ENCODE measurements at regions not wholly inside any gene's neighbourhood (a gene's known extent, or its start where the extent isn't known, plus 50 kb on each side); places are given as distances from the start of the nearest gene placed in this dataset.

DNA sequence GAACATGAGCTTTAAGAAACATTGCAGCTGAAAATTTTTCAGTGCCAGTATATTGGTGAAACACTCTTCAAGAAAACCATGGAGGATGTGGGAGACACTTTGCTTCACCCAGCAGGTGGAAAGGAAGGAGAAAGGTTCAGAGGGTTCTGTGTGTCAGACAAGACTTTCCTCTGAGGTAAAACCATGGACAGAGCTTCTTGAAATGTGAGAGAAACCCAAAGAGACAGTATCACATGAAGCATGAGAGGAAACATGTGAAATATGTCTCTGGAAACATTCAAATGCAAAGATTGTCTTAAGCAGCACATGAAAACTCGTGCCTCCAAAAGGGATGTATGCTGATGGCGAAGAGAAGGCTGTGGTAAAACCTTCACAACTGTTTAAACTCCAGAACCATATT, 368.9 kb upstream of the ST8SIA4 start:
- no peak overlapping the region for H3K14ac ChIP-seq (ENCODE audit: low read length)
- H2AFZ ChIP-seq (ENCODE audit: low read length) = peak overlapping the region; percentile 12
- no peaks in the 10 kb centered on the region for H3K9me3 ChIP-seq (replicated peaks in 1 of 2; ENCODE audit: control insufficient read depth in 2 of 2, insufficient read depth in 1 of 2, low read depth in 1 of 2, low read length in 2 of 2)
- H2BK12ac ChIP-seq (ENCODE audit: low read length) = no peak overlapping the region
- no peaks in the 10 kb centered on the region for H3K79me1 ChIP-seq (ENCODE audit: low read depth, low read length)
- H4K91ac ChIP-seq (ENCODE audit: low read depth, low read length, poor library complexity) = no peak overlapping the region
- no peak overlapping the region for H2BK15ac ChIP-seq (ENCODE audit: low read length)
- H4K8ac ChIP-seq (ENCODE audit: low read depth, low read length) = no peak overlapping the region
- H3K4me3 ChIP-seq (ENCODE audit: low read length in 2 of 2) = no peak overlapping the region
- no peaks in the 10 kb centered on the region for H3K36me3 ChIP-seq (replicated peaks in 1 of 2; ENCODE audit: control insufficient read depth in 2 of 2, insufficient read depth in 2 of 2, low read length in 2 of 2)
- no CpG with 5 or more reads among the region's 2 CpGs for WGBS, 2 donors (ENCODE audit: extremely low coverage in 2 of 2, insufficient read length in 2 of 2, insufficient replicate concordance in 1 of 2)
- H3K9ac ChIP-seq (ENCODE audit: low read depth, low read length, poor library complexity) = no peak overlapping the region
- H3K27ac ChIP-seq (replicated peaks; ENCODE audit: low read length) = no peak overlapping the region
- no peaks in the 10 kb centered on the region for H3K27me3 ChIP-seq (ENCODE audit: control insufficient read depth in 3 of 3, insufficient read depth in 3 of 3, low read depth in 1 of 3, low read length in 3 of 3)
- no peaks in the 10 kb centered on the region for H3K4me1 ChIP-seq (ENCODE audit: control insufficient read depth in 2 of 2, insufficient read depth in 1 of 2, low read depth in 1 of 2, low read length in 2 of 2)
- no peak overlapping the region for H3K4me2 ChIP-seq (ENCODE audit: insufficient read depth, low read length, poor library complexity, severe bottlenecking)
- no peak for DNase-seq (ENCODE audit: low spot score)
- H2BK5ac ChIP-seq (ENCODE audit: low read length) = no peak overlapping the region
- no peak overlapping the region for H3K4ac ChIP-seq (ENCODE audit: low read length)
- H3K18ac ChIP-seq (ENCODE audit: low read length) = no peak overlapping the region
- H2BK120ac ChIP-seq (ENCODE audit: low read depth, low read length) = no peak overlapping the region
- no peak overlapping the region for H2AK5ac ChIP-seq (ENCODE audit: low read depth, low read length)
- H3K23ac ChIP-seq (ENCODE audit: low read depth, low read length, poor library complexity) = no peak overlapping the region

DNA sequence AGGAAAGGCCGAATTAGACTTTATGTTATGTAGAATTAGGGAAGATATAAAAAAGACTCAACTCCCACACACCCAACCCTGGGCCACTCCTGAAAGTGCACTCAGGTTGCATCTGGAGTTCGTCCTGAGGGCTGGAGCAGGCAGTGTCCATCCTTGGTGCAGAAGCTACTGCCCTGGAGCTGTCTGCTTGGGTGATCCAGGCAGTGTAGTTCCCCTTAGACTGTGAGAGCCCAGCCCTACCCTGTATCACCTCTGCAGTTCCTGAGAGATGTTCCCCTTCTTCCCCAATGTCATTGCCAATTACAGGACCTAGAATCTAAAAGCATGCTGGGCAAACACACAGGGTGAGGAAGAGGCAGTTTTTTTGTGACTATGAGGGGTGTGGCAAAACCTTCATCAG, 368.3 kb upstream of the ST8SIA4 start:
- no peak overlapping the region for H2BK5ac ChIP-seq (ENCODE audit: low read length)
- no peak overlapping the region for H4K91ac ChIP-seq (ENCODE audit: low read depth, low read length, poor library complexity)
- H2BK12ac ChIP-seq (ENCODE audit: low read length) = peak overlapping the region; percentile 90
- peak overlapping the region; percentile 31 for H2AFZ ChIP-seq (ENCODE audit: low read length)
- H3K27ac ChIP-seq (replicated peaks; ENCODE audit: low read length) = no peak overlapping the region
- no peak overlapping the region for H3K9ac ChIP-seq (ENCODE audit: low read depth, low read length, poor library complexity)
- H3K4me3 ChIP-seq (ENCODE audit: low read length in 2 of 2) = no peak overlapping the region
- H3K9me3 ChIP-seq (replicated peaks in 1 of 2; ENCODE audit: control insufficient read depth in 2 of 2, insufficient read depth in 1 of 2, low read depth in 1 of 2, low read length in 2 of 2) = no peaks in the 10 kb centered on the region
- no peak overlapping the region for H3K4ac ChIP-seq (ENCODE audit: low read length)
- no peaks in the 10 kb centered on the region for H3K36me3 ChIP-seq (replicated peaks in 1 of 2; ENCODE audit: control insufficient read depth in 2 of 2, insufficient read depth in 2 of 2, low read length in 2 of 2)
- no peak overlapping the region for H4K8ac ChIP-seq (ENCODE audit: low read depth, low read length)
- no peak overlapping the region for H3K14ac ChIP-seq (ENCODE audit: low read length)
- H2BK15ac ChIP-seq (ENCODE audit: low read length) = no peak overlapping the region
- no peak overlapping the region for H3K23ac ChIP-seq (ENCODE audit: low read depth, low read length, poor library complexity)
- H3K4me1 ChIP-seq (ENCODE audit: control insufficient read depth in 2 of 2, insufficient read depth in 1 of 2, low read depth in 1 of 2, low read length in 2 of 2) = no peaks in the 10 kb centered on the region
- DNase-seq (ENCODE audit: low spot score) = no peak
- no CpG with 5 or more reads among the region's 2 CpGs for WGBS, 2 donors (ENCODE audit: extremely low coverage in 2 of 2, insufficient read length in 2 of 2, insufficient replicate concordance in 1 of 2)
- no peak overlapping the region for H3K18ac ChIP-seq (ENCODE audit: low read length)
- no peak overlapping the region for H2AK5ac ChIP-seq (ENCODE audit: low read depth, low read length)
- H3K4me2 ChIP-seq (ENCODE audit: insufficient read depth, low read length, poor library complexity, severe bottlenecking) = no peak overlapping the region
- no peak overlapping the region for H2BK120ac ChIP-seq (ENCODE audit: low read depth, low read length)
- no peaks in the 10 kb centered on the region for H3K27me3 ChIP-seq (ENCODE audit: control insufficient read depth in 3 of 3, insufficient read depth in 3 of 3, low read depth in 1 of 3, low read length in 3 of 3)
- no peaks in the 10 kb centered on the region for H3K79me1 ChIP-seq (ENCODE audit: low read depth, low read length)

DNA sequence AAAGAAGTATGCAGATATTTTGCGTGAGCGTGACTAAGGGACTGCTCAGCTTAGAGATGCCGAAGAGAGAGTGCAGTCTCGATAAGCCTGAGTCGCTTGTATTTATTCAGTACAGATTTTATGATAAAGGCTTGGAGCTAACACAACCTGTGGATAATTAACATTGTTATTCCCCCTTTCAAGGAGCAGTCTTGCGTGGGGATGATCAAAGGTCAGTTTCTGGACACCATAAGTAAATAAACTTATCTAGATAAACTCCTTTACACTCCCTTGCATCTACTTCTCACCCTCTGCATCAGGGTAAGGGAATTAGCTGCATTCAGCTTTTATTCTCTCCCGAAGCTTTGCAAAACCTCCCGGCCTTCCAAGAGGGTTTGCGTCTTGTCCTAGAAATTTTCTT, 357.8 kb upstream of the ST8SIA4 start:
- Histone ChIP-seq H3K27ac (replicated peaks; ENCODE audit: low read length) (no peak overlapping the region), H2AK5ac (ENCODE audit: low read depth, low read length) (no peak overlapping the region), H3K4me1 (ENCODE audit: control insufficient read depth in 2 of 2, insufficient read depth in 1 of 2, low read depth in 1 of 2, low read length in 2 of 2) (no peaks in the 10 kb centered on the region), H4K91ac (ENCODE audit: low read depth, low read length, poor library complexity) (no peak overlapping the region), H2BK12ac (ENCODE audit: low read length) (no peak overlapping the region), H3K79me1 (ENCODE audit: low read depth, low read length) (no peaks in the 10 kb centered on the region), H4K8ac (ENCODE audit: low read depth, low read length) (no peak overlapping the region), H3K18ac (ENCODE audit: low read length) (no peak overlapping the region), H3K4me3 (ENCODE audit: low read length in 2 of 2) (no peak overlapping the region), H3K4ac (ENCODE audit: low read length) (no peak overlapping the region), H3K9me3 (replicated peaks in 1 of 2; ENCODE audit: control insufficient read depth in 2 of 2, insufficient read depth in 1 of 2, low read depth in 1 of 2, low read length in 2 of 2) (no peaks in the 10 kb centered on the region), H3K4me2 (ENCODE audit: insufficient read depth, low read length, poor library complexity, severe bottlenecking) (no peak overlapping the region), H3K9ac (ENCODE audit: low read depth, low read length, poor library complexity) (no peak overlapping the region), H3K27me3 (ENCODE audit: control insufficient read depth in 3 of 3, insufficient read depth in 3 of 3, low read depth in 1 of 3, low read length in 3 of 3) (no peaks in the 10 kb centered on the region), H2BK5ac (ENCODE audit: low read length) (no peak overlapping the region), H3K14ac (ENCODE audit: low read length) (no peak overlapping the region), H2BK15ac (ENCODE audit: low read length) (no peak overlapping the region), H2AFZ (ENCODE audit: low read length) (no peak overlapping the region), H3K36me3 (replicated peaks in 1 of 2; ENCODE audit: control insufficient read depth in 2 of 2, insufficient read depth in 2 of 2, low read length in 2 of 2) (no peaks in the 10 kb centered on the region), H2BK120ac (ENCODE audit: low read depth, low read length) (no peak overlapping the region), H3K23ac (ENCODE audit: low read depth, low read length, poor library complexity) (no peak overlapping the region)
- no CpG with 5 or more reads among the region's 9 CpGs for WGBS, 2 donors (ENCODE audit: extremely low coverage in 2 of 2, insufficient read length in 2 of 2, insufficient replicate concordance in 1 of 2)
- DNase-seq (ENCODE audit: low spot score) = no peak

DNA sequence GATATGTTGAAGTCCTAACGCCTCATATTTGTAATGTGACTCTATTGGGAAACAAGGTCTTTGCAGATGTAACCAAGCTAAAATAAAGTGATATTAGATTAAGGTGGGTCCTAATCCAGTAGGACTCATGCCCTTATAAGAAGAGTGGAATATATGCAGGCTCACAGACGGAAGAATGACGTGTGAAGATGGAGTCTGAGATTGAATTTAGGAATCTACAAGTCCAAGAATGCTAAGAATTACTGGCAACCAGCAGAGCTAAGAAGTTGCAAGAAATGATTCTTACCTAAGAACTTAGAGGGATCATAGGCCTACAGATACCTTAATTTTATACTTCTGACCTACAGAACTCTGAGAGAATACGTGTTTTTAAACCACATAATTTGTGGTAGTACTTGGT, 350.0 kb upstream of the ST8SIA4 start:
- Histone ChIP-seq H3K14ac (ENCODE audit: low read length) (no peak overlapping the region), H3K27me3 (ENCODE audit: control insufficient read depth in 3 of 3, insufficient read depth in 3 of 3, low read depth in 1 of 3, low read length in 3 of 3) (no peaks in the 10 kb centered on the region), H4K8ac (ENCODE audit: low read depth, low read length) (no peak overlapping the region), H3K4me1 (ENCODE audit: control insufficient read depth in 2 of 2, insufficient read depth in 1 of 2, low read depth in 1 of 2, low read length in 2 of 2) (no peaks in the 10 kb centered on the region), H2BK5ac (ENCODE audit: low read length) (no peak overlapping the region), H2BK12ac (ENCODE audit: low read length) (no peak overlapping the region), H2BK15ac (ENCODE audit: low read length) (no peak overlapping the region), H3K23ac (ENCODE audit: low read depth, low read length, poor library complexity) (no peak overlapping the region), H3K4me3 (ENCODE audit: low read length in 2 of 2) (no peak overlapping the region), H3K79me1 (ENCODE audit: low read depth, low read length) (no peaks in the 10 kb centered on the region), H2AK5ac (ENCODE audit: low read depth, low read length) (no peak overlapping the region), H2AFZ (ENCODE audit: low read length) (no peak overlapping the region), H3K27ac (replicated peaks; ENCODE audit: low read length) (no peak overlapping the region), H3K4ac (ENCODE audit: low read length) (no peak overlapping the region), H3K36me3 (replicated peaks in 1 of 2; ENCODE audit: control insufficient read depth in 2 of 2, insufficient read depth in 2 of 2, low read length in 2 of 2) (no peaks in the 10 kb centered on the region), H2BK120ac (ENCODE audit: low read depth, low read length) (no peak overlapping the region), H3K9me3 (replicated peaks in 1 of 2; ENCODE audit: control insufficient read depth in 2 of 2, insufficient read depth in 1 of 2, low read depth in 1 of 2, low read length in 2 of 2) (no peaks in the 10 kb centered on the region), H3K18ac (ENCODE audit: low read length) (no peak overlapping the region), H3K4me2 (ENCODE audit: insufficient read depth, low read length, poor library complexity, severe bottlenecking) (no peak overlapping the region), H3K9ac (ENCODE audit: low read depth, low read length, poor library complexity) (no peak overlapping the region), H4K91ac (ENCODE audit: low read depth, low read length, poor library complexity) (no peak overlapping the region)
- WGBS, 2 donors (ENCODE audit: extremely low coverage in 2 of 2, insufficient read length in 2 of 2, insufficient replicate concordance in 1 of 2) = no CpG with 5 or more reads among the region's 4 CpGs
- no peak for DNase-seq (ENCODE audit: low spot score)
